IMR-90 (cell line): ENCODE measurements at regions not wholly inside any gene's neighbourhood (a gene's known extent, or its start where the extent isn't known, plus 50 kb on each side); places are given as distances from the start of the nearest gene placed in this dataset.
"Not testable (repeated sequence)": the region's sequence is repeated elsewhere in the genome, so short reads cannot be mapped to it uniquely, and the experiment has no call there.

Source experiments
- ATAC-seq: fragments of 200-7000 bp; cut with Tn5 transposase; 2 replicates; pipeline ENCODE4 v1.9.1; 2020; ENCODE audit warnings: low read depth, mild to moderate bottlenecking, moderate library complexity
- BruUV-seq: library from RNA; stranded (reverse); fragments of 400-500 nt; replicated peaks from 2 replicates; lab custom pipeline; 2021; lab: Mats Ljungman, UMichigan
- CTCF ChIA-PET: fragments of 300-600 bp; formaldehyde crosslinking; extraction: SDS; loops from one replicate; lab custom pipeline; 2021; ENCODE audit warnings: antibody characterized with exemption; lab: Yijun Ruan, JAX
- POLR2A ChIA-PET: fragments of 300-600 bp; sonication (Branson Sonifier 250); formaldehyde crosslinking; loops from one replicate; lab custom pipeline; 2022; ENCODE audit warnings: antibody characterized with exemption; ENCODE audit not compliant: unreplicated experiment; lab: Charles Lee
- DNase-seq: peaks from one replicate; pipeline ENCODE4 v3.0.0; 2013
- H2AFZ ChIP-seq: replicated peaks from 2 replicates; pipeline ENCODE3; 2013; ENCODE audit warnings: low read length, mild to moderate bottlenecking; ENCODE audit not compliant: poor library complexity
- H2AK5ac ChIP-seq: 2 replicates; pipeline ENCODE4 v1.6.1; 2013; ENCODE audit warnings: low read depth, low read length, inconsistent platforms
- H2AK9ac ChIP-seq: replicated peaks from 2 replicates; pipeline ENCODE3; 2013; ENCODE audit warnings: mild to moderate bottlenecking, low read depth, low read length, moderate library complexity; ENCODE audit not compliant: poor library complexity
- H2BK120ac ChIP-seq: 2 replicates; pipeline ENCODE4 v1.6.1; 2013; ENCODE audit warnings: low read depth, low read length, inconsistent platforms
- H2BK15ac ChIP-seq: 3 replicates; pipeline ENCODE4 v1.6.1; 2013; ENCODE audit warnings: low read depth, low read length, inconsistent platforms
- H2BK20ac ChIP-seq: 2 replicates; pipeline ENCODE4 v1.6.1; 2013; ENCODE audit warnings: low read depth, mild to moderate bottlenecking, inconsistent platforms, low read length, moderate library complexity
- H2BK5ac ChIP-seq: 2 replicates; pipeline ENCODE4 v1.6.1; 2013; ENCODE audit warnings: mild to moderate bottlenecking, low read depth, low read length, inconsistent platforms; ENCODE audit not compliant: poor library complexity, severe bottlenecking
- H3K14ac ChIP-seq: replicated peaks from 2 replicates; pipeline ENCODE4 v1.6.1; 2013; ENCODE audit warnings: low read depth, low read length, inconsistent platforms
- H3K18ac ChIP-seq: 2 replicates; pipeline ENCODE4 v1.6.1; 2013; ENCODE audit warnings: low read depth, low read length, control low read depth
- H3K23ac ChIP-seq: 2 replicates; pipeline ENCODE4 v1.6.1; 2013; ENCODE audit warnings: low read depth, low read length, inconsistent platforms
- H3K27ac ChIP-seq: 2 replicates; pipeline ENCODE4 v1.5.1; 2013; ENCODE audit warnings: mild to moderate bottlenecking, control low read depth, low read length; ENCODE audit not compliant: insufficient read depth
- H3K27me3 ChIP-seq: 2 replicates; pipeline ENCODE4 v1.6.1; 2013; ENCODE audit warnings: low read length; ENCODE audit not compliant: control insufficient read depth, insufficient read depth
- H3K36me3 ChIP-seq: 2 replicates; pipeline ENCODE4 v1.6.1; 2013; ENCODE audit warnings: low read length, mixed read lengths; ENCODE audit not compliant: control insufficient read depth, insufficient read depth
- H3K4ac ChIP-seq: 2 replicates; pipeline ENCODE4 v1.6.1; 2013; ENCODE audit warnings: low read depth, low read length, inconsistent platforms
- H3K4me1 ChIP-seq: 2 replicates; pipeline ENCODE4 v1.6.1; 2013; ENCODE audit warnings: low read length, mixed read lengths; ENCODE audit not compliant: control insufficient read depth, insufficient read depth
- H3K4me2 ChIP-seq: 2 replicates; pipeline ENCODE4 v1.6.1; 2013; ENCODE audit warnings: low read depth, mild to moderate bottlenecking, control low read depth, low read length, moderate library complexity
- H3K4me3 ChIP-seq: 2 replicates; pipeline ENCODE4 v1.5.1; 2013; ENCODE audit warnings: low read depth, mild to moderate bottlenecking, control low read depth, low read length, moderate library complexity; ENCODE audit not compliant: insufficient read depth
- H3K56ac ChIP-seq: 2 replicates; pipeline ENCODE4 v1.6.1; 2013; ENCODE audit warnings: low read length, inconsistent platforms; ENCODE audit not compliant: insufficient read depth; ENCODE audit errors: extremely low read depth
- H3K79me1 ChIP-seq, 2 experiments: 2 replicates each; pipeline ENCODE4 v1.6.1; 2013; ENCODE audit warnings: low read length in 2 of 2, inconsistent platforms in 1 of 2, low read depth in 1 of 2
- H3K9ac ChIP-seq: 2 replicates; pipeline ENCODE4 v1.6.1; 2013; ENCODE audit warnings: low read depth, low read length, control low read depth
- H3K9me1 ChIP-seq: 2 replicates; pipeline ENCODE4 v1.6.1; 2013; ENCODE audit warnings: low read length, inconsistent platforms; ENCODE audit not compliant: insufficient read depth
- H3K9me3 ChIP-seq: 2 replicates; pipeline ENCODE4 v1.6.1; 2013; ENCODE audit warnings: low read length; ENCODE audit not compliant: control insufficient read depth, insufficient read depth
- H4K20me1 ChIP-seq: 2 replicates; pipeline ENCODE4 v1.6.1; 2013; ENCODE audit warnings: low read length, inconsistent platforms; ENCODE audit not compliant: insufficient read depth
- H4K5ac ChIP-seq: 2 replicates; pipeline ENCODE4 v1.6.1; 2013; ENCODE audit warnings: mild to moderate bottlenecking, low read depth, low read length, control low read depth
- H4K8ac ChIP-seq, 2 experiments: 2 replicates each; pipeline ENCODE4 v1.6.1; 2013; ENCODE audit warnings: low read depth in 2 of 2, low read length in 2 of 2, control low read depth in 1 of 2, inconsistent platforms in 1 of 2
- H4K91ac ChIP-seq: 2 replicates; pipeline ENCODE4 v1.6.1; 2013; ENCODE audit warnings: low read depth, low read length, inconsistent platforms; ENCODE audit not compliant: insufficient read depth
- BHLHE40 ChIP-seq: fragments of 150-350 bp; IDR thresholded peaks from 2 replicates; pipeline ENCODE4 v1.6.1; 2016; ENCODE audit warnings: mild to moderate bottlenecking, low read depth, low read length
- ELK1 ChIP-seq: fragments of 150-350 bp; IDR thresholded peaks from 2 replicates; pipeline ENCODE4 v1.6.1; 2016; ENCODE audit warnings: low read depth, mild to moderate bottlenecking, low read length, moderate library complexity, borderline replicate concordance
- FOS ChIP-seq: fragments of 150-350 bp; IDR thresholded peaks from 2 replicates; pipeline ENCODE4 v1.6.1; 2016; ENCODE audit warnings: low read depth, low read length
- MAZ ChIP-seq: IDR thresholded peaks from 2 replicates; pipeline ENCODE4 v1.6.1; 2012; ENCODE audit warnings: low read depth, mild to moderate bottlenecking, low read length, improper control_type of control experiment, moderate library complexity, borderline replicate concordance
- NFE2L2 ChIP-seq: fragments of 150-350 bp; IDR thresholded peaks from 2 replicates; pipeline ENCODE4 v1.6.1; 2016; ENCODE audit warnings: low read depth, mild to moderate bottlenecking, low read length
- RFX5 ChIP-seq: IDR thresholded peaks from 2 replicates; pipeline ENCODE4 v1.8.0; 2012; ENCODE audit warnings: low read depth, mild to moderate bottlenecking, low read length, moderate library complexity
- WGBS, 2 experiments: methylation state at CpG; one replicate each; pipeline versions ENCODE4 v1.1.5 to v1.1.7; 2013; ENCODE audit warnings: missing lambda C conversion rate in 2 of 2; ENCODE audit not compliant: insufficient read length in 1 of 2; ENCODE audit errors: extremely low coverage in 2 of 2; 5-methylcytosine and 5-hydroxymethylcytosine counted together
- dilution Hi-C: fragments of 300-500 bp; cut with HindIII; formaldehyde crosslinking; loops from one replicate; pipeline ENCODE4 v1.14.3; 2018; ENCODE audit warnings: low sequenced_read_pairs; ENCODE audit not compliant: unreplicated experiment
- in situ Hi-C: fragments of 300-500 bp; cut with MboI; formaldehyde crosslinking; loops from 3 replicates; pipeline ENCODE4 v1.14.3; 2019; ENCODE audit warnings: low sequenced_read_pairs, inconsistent platforms, mixed read lengths
- intact Hi-C: fragments of 100-400 bp; cut with micrococcal nuclease; formaldehyde crosslinking; loops from 2 replicates; pipeline ENCODE4 v1.10.0; 2022

- Histone ChIP-seq H4K5ac (no peak overlapping the region), H3K4me1 (no peaks in the 10 kb centered on the region), H3K4me3 (no peak overlapping the region), H3K79me1 (no peaks in the 10 kb centered on the region), H3K56ac (no peak overlapping the region), H3K36me3 (no peaks in the 10 kb centered on the region), H3K4me2 (no peak overlapping the region), H3K23ac (no peak overlapping the region), H3K4ac (no peak overlapping the region), H2BK20ac (no peak overlapping the region), H3K9me3 (peaks cover 4% of the 10 kb centered on the region), H2BK15ac (no peak overlapping the region), H3K27me3 (no peaks in the 10 kb centered on the region), H3K9me1 (no peaks in the 10 kb centered on the region), H2AFZ (no peak overlapping the region), H3K18ac (no peak overlapping the region), H2BK120ac (no peak overlapping the region), H2BK5ac (no peak overlapping the region), H3K9ac (no peak overlapping the region), H4K20me1 (no peaks in the 10 kb centered on the region), H3K14ac (no peak overlapping the region), H2AK9ac (no peak overlapping the region), H3K27ac (no peak overlapping the region), H4K91ac (no peak overlapping the region), H4K8ac (no peak overlapping the region), H2AK5ac (no peak overlapping the region)
- TF ChIP-seq RFX5 (no peak), ELK1 (no peak), FOS (no peak), NFE2L2 (no peak), BHLHE40 (no peak), MAZ (no peak)
- WGBS, 2 experiments: 69% methylated on average over 3 of the region's 8 CpGs; no CpG with 5 or more reads in 1 of the 2 experiments
- ChIA-PET CTCF (no interaction called here), POLR2A (no interaction called here)
- DNase-seq (no peak), ATAC-seq (no peak)
- intact Hi-C loops: no loop called here
- BruUV-seq: no TSS peak
- in situ Hi-C loops: no loop called here
- dilution Hi-C loops: no loop called here
Measured at GRCh38 chr5:25090275-25090674, 445.5 kb upstream of the CDH10 start.

GRCh38 chr5:25088689-25089088 lies 443.9 kb upstream of the CDH10 start:
- H2AFZ ChIP-seq, H3K4me1 ChIP-seq, H2BK120ac ChIP-seq, H4K5ac ChIP-seq, POLR2A ChIA-PET, H3K9me1 ChIP-seq, H3K27me3 ChIP-seq, H2BK5ac ChIP-seq, H4K8ac ChIP-seq, H3K9me3 ChIP-seq, H2AK5ac ChIP-seq, H3K4me3 ChIP-seq, DNase-seq, H3K23ac ChIP-seq, ATAC-seq, H3K36me3 ChIP-seq, H3K14ac ChIP-seq, H4K91ac ChIP-seq, H4K20me1 ChIP-seq, H3K4me2 ChIP-seq, intact Hi-C loops, H2BK20ac ChIP-seq, H3K4ac ChIP-seq, H3K9ac ChIP-seq, H3K18ac ChIP-seq, H2BK15ac ChIP-seq, H3K27ac ChIP-seq, in situ Hi-C loops, dilution Hi-C loops, H3K79me1 ChIP-seq, H2AK9ac ChIP-seq, BruUV-seq, H3K56ac ChIP-seq: not testable (repeated sequence)
- CTCF ChIA-PET: interaction anchor here (0.6 kb wide), 1 partner anchor 1706 kb away, joined by 4 read pairs; no protein-coding TSS in a partner anchor
- WGBS, 2 experiments: no CpG with 5 or more reads among the region's 6 CpGs
